HG02759 (cell line): ENCODE measurements at regions not wholly inside any gene's neighbourhood (a gene's known extent, or its start where the extent isn't known, plus 50 kb on each side); places are given as distances from the start of the nearest gene placed in this dataset.
"Not testable (repeated sequence)": the region's sequence is repeated elsewhere in the genome, so short reads cannot be mapped to it uniquely, and the experiment has no call there.

Source experiments
- ATAC-seq: cut with Tn5 transposase; IDR thresholded peaks from one replicate; pipeline ENCODE4 v1.9.1; 2021; ENCODE audit warnings: mild to moderate bottlenecking, moderate library complexity; ENCODE audit not compliant: unreplicated experiment

- ATAC-seq: not testable (repeated sequence)
Measured at GRCh38 chr12:9412459-9412858, 195.3 kb downstream of the KLRB1 start.

- ATAC-seq: not testable (repeated sequence)
Measured at GRCh38 chr12:9411616-9412268, 196.0 kb downstream of the KLRB1 start.

GRCh38 chr12:9407425-9407748 lies 199.2 kb upstream of the PZP start:
- ATAC-seq: not testable (repeated sequence)

- ATAC-seq: no peak
Measured at GRCh38 chr12:9406564-9407424, 198.6 kb upstream of the PZP start.

- ATAC-seq: no peak
Measured at GRCh38 chr12:9405886-9406563, 197.8 kb upstream of the PZP start.

GRCh38 chr12:9404469-9405260 lies 196.5 kb upstream of the PZP start:
- no peak for ATAC-seq

GRCh38 chr12:9404031-9404430 lies 195.8 kb upstream of the PZP start:
- ATAC-seq: no peak

- not testable (repeated sequence) for ATAC-seq
Measured at GRCh38 chr12:9402432-9403040, 194.3 kb upstream of the PZP start.

GRCh38 chr12:9396367-9396766 lies 188.2 kb upstream of the PZP start:
- ATAC-seq: not testable (repeated sequence)

GRCh38 chr12:9395220-9395619 lies 187.0 kb upstream of the PZP start:
- ATAC-seq: not testable (repeated sequence)

GRCh38 chr12:9392842-9393241 lies 184.6 kb upstream of the PZP start:
- ATAC-seq: no peak

GRCh38 chr12:9391815-9392214 lies 183.6 kb upstream of the PZP start:
- no peak for ATAC-seq

GRCh38 chr12:9390761-9391160 lies 182.6 kb upstream of the PZP start:
- ATAC-seq: no peak

GRCh38 chr12:9389796-9390195 lies 181.6 kb upstream of the PZP start:
- no peak for ATAC-seq

- no peak for ATAC-seq
Measured at GRCh38 chr12:9388379-9388778, 180.2 kb upstream of the PZP start.

- ATAC-seq: no peak
Measured at GRCh38 chr12:9387450-9387849, 179.3 kb upstream of the PZP start.

- no peak for ATAC-seq
Measured at GRCh38 chr12:9383585-9383984, 175.4 kb upstream of the PZP start.

GRCh38 chr12:9381619-9382018 lies 173.4 kb upstream of the PZP start:
- no peak for ATAC-seq

GRCh38 chr12:9380650-9381049 lies 172.5 kb upstream of the PZP start:
- no peak for ATAC-seq

- no peak for ATAC-seq
Measured at GRCh38 chr12:9379023-9379742, 171.0 kb upstream of the PZP start.
